H1 (cell line): ENCODE measurements at regions not wholly inside any gene's neighbourhood (a gene's known extent, or its start where the extent isn't known, plus 50 kb on each side); places are given as distances from the start of the nearest gene placed in this dataset.

Source experiments
- CTCF ChIA-PET: fragments of 300-600 bp; sonication (Branson Sonifier 250); formaldehyde crosslinking; loops from one replicate; lab custom pipeline; 2021; ENCODE audit not compliant: partially characterized antibody; lab: Charles Lee
- POLR2A ChIA-PET: fragments of 300-600 bp; sonication (Branson Sonifier 250); formaldehyde crosslinking; loops from one replicate; lab custom pipeline; 2021; ENCODE audit warnings: inconsistent platforms; ENCODE audit not compliant: partially characterized antibody; lab: Charles Lee
- DNase-seq, 2 experiments: peaks; one replicate each; pipeline versions ENCODE4 v3.0.0 to v3.0.0-alpha.2; 2010 to 2022; ENCODE audit warnings: low spot score in 2 of 2, low read depth in 1 of 2, mixed read lengths in 1 of 2
- FAIRE-seq: peaks from 2 replicates; lab custom pipeline; 2011; peaks lifted over from hg19 to GRCh38; lab: Jason Lieb, UNC
- H2AFZ ChIP-seq: 2 replicates; pipeline ENCODE4 v1.8.1; 2012; ENCODE audit warnings: low read length, inconsistent platforms
- H2AK5ac ChIP-seq: 2 replicates; pipeline ENCODE4 v1.6.1; 2013; ENCODE audit warnings: low read depth, low read length
- H2BK120ac ChIP-seq: replicated peaks from 2 replicates; pipeline ENCODE3; 2013; ENCODE audit warnings: low read depth, low read length, inconsistent platforms
- H2BK12ac ChIP-seq: 2 replicates; pipeline ENCODE4 v1.6.1; 2013; ENCODE audit warnings: low read depth, low read length
- H2BK15ac ChIP-seq: 2 replicates; pipeline ENCODE4 v1.6.1; 2013; ENCODE audit warnings: low read length
- H2BK20ac ChIP-seq: 2 replicates; pipeline ENCODE4 v1.6.1; 2013; ENCODE audit warnings: low read length
- H2BK5ac ChIP-seq: 2 replicates; pipeline ENCODE4 v1.6.1; 2013; ENCODE audit warnings: low read depth, low read length
- H3K14ac ChIP-seq: 2 replicates; pipeline ENCODE4 v1.6.1; 2013; ENCODE audit warnings: inconsistent platforms; ENCODE audit not compliant: insufficient read length
- H3K18ac ChIP-seq: 2 replicates; pipeline ENCODE4 v1.6.1; 2013; ENCODE audit warnings: low read length; ENCODE audit errors: extremely low read depth
- H3K23ac ChIP-seq: 2 replicates; pipeline ENCODE4 v1.6.1; 2013; ENCODE audit warnings: inconsistent platforms; ENCODE audit not compliant: insufficient read length
- H3K23me2 ChIP-seq: 2 replicates; pipeline ENCODE4 v1.6.1; 2013; ENCODE audit warnings: low read depth, low read length
- H3K27ac ChIP-seq: 2 replicates; pipeline ENCODE4 v1.6.1; 2011; ENCODE audit warnings: low read depth, low read length, inconsistent platforms
- H3K27me3 ChIP-seq, 4 experiments: replicated peaks in 1 of 4; 1 replicate in 1 of 4; 2 replicates in 3 of 4; pipeline versions ENCODE4 v1.6.1 to v1.8.1; 2011 to 2013; ENCODE audit warnings: low read length in 3 of 4, mild to moderate bottlenecking in 3 of 4, inconsistent platforms in 2 of 4, mixed read lengths in 2 of 4, moderate library complexity in 1 of 4; ENCODE audit not compliant: control insufficient read depth in 3 of 4, insufficient read depth in 3 of 4; ENCODE audit errors: extremely low read depth in 1 of 4
- H3K36me3 ChIP-seq, 4 experiments: 2 replicates each; pipeline versions ENCODE4 v1.6.1 to v1.8.1; 2011 to 2013; ENCODE audit warnings: mild to moderate bottlenecking in 4 of 4, low read length in 3 of 4, moderate library complexity in 2 of 4, control low read depth in 1 of 4, inconsistent platforms in 1 of 4; ENCODE audit not compliant: insufficient read depth in 4 of 4, control insufficient read depth in 2 of 4
- H3K4ac ChIP-seq: replicated peaks from 2 replicates; pipeline ENCODE3; 2013; ENCODE audit warnings: low read length, low read depth, mixed read lengths, inconsistent platforms; ENCODE audit not compliant: insufficient read length
- H3K4me1 ChIP-seq, 4 experiments: replicated peaks in 1 of 4; 1 replicate in 1 of 4; 2 replicates in 3 of 4; pipeline versions ENCODE4 v1.6.1 to v1.8.1; 2011 to 2013; ENCODE audit warnings: low read length in 3 of 4, inconsistent platforms in 2 of 4, mixed read lengths in 1 of 4; ENCODE audit not compliant: insufficient read depth in 4 of 4, control insufficient read depth in 3 of 4
- H3K4me2 ChIP-seq, 2 experiments: 2 replicates each; pipeline versions ENCODE4 v1.6.1 to v1.8.1; 2011 to 2013; ENCODE audit warnings: low read depth in 2 of 2, low read length in 2 of 2, control low read depth in 1 of 2, inconsistent platforms in 1 of 2, mild to moderate bottlenecking in 1 of 2; ENCODE audit not compliant: insufficient read depth in 1 of 2
- H3K4me3 ChIP-seq, 4 experiments: fragments of 200-600, 300-600 bp in 1 of 4; sonication (generic), shearing (Covaris generic), sonication (Bioruptor Twin) in 1 of 4; 2 replicates each; pipeline versions ENCODE4 v1.5.1 to v1.8.1; 2011 to 2016; ENCODE audit warnings: low read length in 4 of 4, low read depth in 3 of 4, control low read depth in 2 of 4, inconsistent platforms in 2 of 4, mild to moderate bottlenecking in 2 of 4, mixed read lengths in 1 of 4, moderate library complexity in 1 of 4; ENCODE audit not compliant: insufficient read depth in 2 of 4; ENCODE audit errors: extremely low read depth in 1 of 4
- H3K56ac ChIP-seq: replicated peaks from 2 replicates; pipeline ENCODE3; 2013; ENCODE audit warnings: low read depth, mild to moderate bottlenecking, mixed read lengths, low read length, inconsistent platforms; ENCODE audit not compliant: insufficient read length
- H3K79me1 ChIP-seq: 2 replicates; pipeline ENCODE4 v1.6.1; 2013; ENCODE audit warnings: low read depth, low read length, control low read depth
- H3K79me2 ChIP-seq, 2 experiments: 2 replicates each; pipeline versions ENCODE4 v1.6.1 to v1.8.1; 2012 to 2013; ENCODE audit warnings: low read length in 2 of 2, mild to moderate bottlenecking in 2 of 2, inconsistent platforms in 1 of 2; ENCODE audit not compliant: insufficient read depth in 2 of 2, control insufficient read depth in 1 of 2
- H3K9ac ChIP-seq, 4 experiments: replicated peaks in 1 of 4; 1 replicate in 1 of 4; 2 replicates in 3 of 4; pipeline versions ENCODE4 v1.6.1 to v1.8.1; 2011 to 2013; ENCODE audit warnings: low read depth in 3 of 4, low read length in 3 of 4, control low read depth in 2 of 4, mild to moderate bottlenecking in 2 of 4, moderate library complexity in 2 of 4, inconsistent platforms in 1 of 4; ENCODE audit errors: extremely low read depth in 1 of 4
- H3K9me3 ChIP-seq, 2 experiments: 2 replicates each; pipeline versions ENCODE4 v1.6.1 to v1.8.1; 2012 to 2013; ENCODE audit warnings: mild to moderate bottlenecking in 2 of 2, moderate library complexity in 2 of 2, control low read depth in 1 of 2, inconsistent platforms in 1 of 2, low read depth in 1 of 2, low read length in 1 of 2, mixed read lengths in 1 of 2; ENCODE audit not compliant: insufficient read depth in 2 of 2
- H4K20me1 ChIP-seq, 2 experiments: replicated peaks in 1 of 2; 2 replicates each; pipeline versions ENCODE3 to v1.8.1; 2011 to 2013; ENCODE audit warnings: inconsistent platforms in 2 of 2, low read length in 2 of 2, mild to moderate bottlenecking in 1 of 2; ENCODE audit not compliant: insufficient read depth in 2 of 2, control insufficient read depth in 1 of 2
- H4K5ac ChIP-seq: 2 replicates; pipeline ENCODE4 v1.6.1; 2013; ENCODE audit warnings: low read length, low read depth, mixed read lengths, inconsistent platforms; ENCODE audit not compliant: insufficient read length
- H4K8ac ChIP-seq: 2 replicates; pipeline ENCODE4 v1.8.0; 2013; ENCODE audit warnings: mild to moderate bottlenecking, moderate library complexity, low read length, inconsistent platforms; ENCODE audit not compliant: insufficient read depth; ENCODE audit errors: extremely low read depth
- H4K91ac ChIP-seq: replicated peaks from 2 replicates; pipeline ENCODE3; 2013; ENCODE audit warnings: low read length, mixed read lengths, inconsistent platforms; ENCODE audit not compliant: insufficient read length
- CBX5 ChIP-seq: fragments of 300-800, 300-1000 bp; sonication (generic); IDR thresholded peaks from 2 replicates; pipeline ENCODE4 v1.7.1; 2016; ENCODE audit warnings: antibody characterized with exemption, low read length, low read depth
- CHD2 ChIP-seq: IDR thresholded peaks from 2 replicates; pipeline ENCODE4 v1.6.1; 2012; ENCODE audit warnings: low read length, improper control_type of control experiment
- E2F6 ChIP-seq: IDR thresholded peaks from 2 replicates; pipeline ENCODE4 v1.6.1; 2012; ENCODE audit warnings: inconsistent platforms
- KDM5A ChIP-seq: fragments of 200-600 bp; IDR thresholded peaks from 2 replicates; pipeline ENCODE4 v1.7.1; 2012; ENCODE audit warnings: mild to moderate bottlenecking, low read length, inconsistent platforms, mixed read lengths
- NANOG ChIP-seq: IDR thresholded peaks from 2 replicates; pipeline ENCODE4 v1.6.1; 2011; ENCODE audit warnings: low read length, low read depth, mild to moderate bottlenecking, inconsistent platforms; ENCODE audit not compliant: insufficient read depth, poor library complexity, severe bottlenecking
- POLR2A ChIP-seq, 2 experiments: IDR thresholded peaks; 1 replicate in 1 of 2; 2 replicates in 1 of 2; pipeline ENCODE4 v1.6.1; 2011; ENCODE audit warnings: low read depth in 2 of 2, low read length in 2 of 2, mild to moderate bottlenecking in 2 of 2; ENCODE audit errors: control extremely low read depth in 1 of 2
- SP2 ChIP-seq: IDR thresholded peaks from 2 replicates; pipeline ENCODE4 v1.6.1; 2012; ENCODE audit warnings: mild to moderate bottlenecking, low read length, inconsistent platforms
- SRF ChIP-seq: IDR thresholded peaks from 2 replicates; pipeline ENCODE4 v1.6.1; 2011; ENCODE audit warnings: mild to moderate bottlenecking, low read depth, low read length, moderate library complexity
- TAF1 ChIP-seq: IDR thresholded peaks from 2 replicates; pipeline ENCODE4 v1.6.1; 2011; ENCODE audit warnings: mild to moderate bottlenecking, low read depth, low read length
- WGBS, 2 experiments: shearing (Covaris generic) in 1 of 2; methylation state at CpG; one replicate each; pipeline versions ENCODE4 v1.1.6 to v1.1.7; 2013 to 2015; ENCODE audit warnings: low lambda C conversion rate in 2 of 2, mixed read lengths in 2 of 2, inconsistent platforms in 1 of 2, low coverage in 1 of 2, missing lambda C conversion rate in 1 of 2; ENCODE audit not compliant: insufficient replicate concordance in 2 of 2, insufficient coverage in 1 of 2, insufficient read length in 1 of 2; ENCODE audit errors: extremely low coverage in 1 of 2, missing lambda C conversion rate in 1 of 2; 5-methylcytosine and 5-hydroxymethylcytosine counted together

- H2BK5ac ChIP-seq = no peak overlapping the region
- H3K27me3 ChIP-seq = no peaks in the 10 kb centered on the region
- no peak overlapping the region for H4K8ac ChIP-seq
- H4K5ac ChIP-seq = no peak overlapping the region
- no peak overlapping the region for H3K14ac ChIP-seq
- ChIA-PET POLR2A (no interaction called here), CTCF (no interaction called here)
- H3K4ac ChIP-seq = no peak overlapping the region
- H3K79me2 ChIP-seq = no peaks in the 10 kb centered on the region
- H3K18ac ChIP-seq = no peak overlapping the region
- FAIRE-seq (no peak), DNase-seq (no peak)
- no peak overlapping the region for H2BK120ac ChIP-seq
- no peak overlapping the region for H3K4me2 ChIP-seq
- H3K4me1 ChIP-seq = no peaks in the 10 kb centered on the region
- H2BK15ac ChIP-seq = no peak overlapping the region
- H3K27ac ChIP-seq = no peak overlapping the region
- H2BK20ac ChIP-seq = no peak overlapping the region
- no peaks in the 10 kb centered on the region for H3K79me1 ChIP-seq
- TF ChIP-seq CHD2 (no peak), POLR2A (IDR thresholded peaks at IDR 0.05; ENCODE audit: control extremely low read depth in 1 of 2, low read depth in 2 of 2, low read length in 2 of 2) (no peak), NANOG (no peak), TAF1 (no peak), SRF (no peak), KDM5A (no peak), E2F6 (no peak), SP2 (no peak), CBX5 (no peak)
- H3K4me3 ChIP-seq = no peak overlapping the region
- H3K56ac ChIP-seq = no peak overlapping the region
- no peak overlapping the region for H2AK5ac ChIP-seq
- 96% methylated on average over 2 of the region's 2 CpGs; no CpG with 5 or more reads in 1 of the 2 experiments for WGBS, 2 experiments
- no peak overlapping the region for H2BK12ac ChIP-seq
- H3K9me3 ChIP-seq = peaks cover 11 to 13% of the 10 kb centered on the region in 2 experiments; a peak in 3 of 4 replicates
- H3K23me2 ChIP-seq = no peaks in the 10 kb centered on the region
- no peak overlapping the region for H3K23ac ChIP-seq
- H3K9ac ChIP-seq = no peak overlapping the region
- H2AFZ ChIP-seq = no peak overlapping the region
- no peaks in the 10 kb centered on the region for H3K36me3 ChIP-seq
- H4K91ac ChIP-seq = no peak overlapping the region
- H4K20me1 ChIP-seq = no peaks in the 10 kb centered on the region
Observed at GRCh38 chr4:189533603-189534002, 407.1 kb upstream of the FRG1 start.
